ENCODE measurements at regions not wholly inside any gene's neighbourhood (a gene's known extent, or its start where the extent isn't known, plus 50 kb on each side); places are given as distances from the start of the nearest gene placed in this dataset.

DNA sequence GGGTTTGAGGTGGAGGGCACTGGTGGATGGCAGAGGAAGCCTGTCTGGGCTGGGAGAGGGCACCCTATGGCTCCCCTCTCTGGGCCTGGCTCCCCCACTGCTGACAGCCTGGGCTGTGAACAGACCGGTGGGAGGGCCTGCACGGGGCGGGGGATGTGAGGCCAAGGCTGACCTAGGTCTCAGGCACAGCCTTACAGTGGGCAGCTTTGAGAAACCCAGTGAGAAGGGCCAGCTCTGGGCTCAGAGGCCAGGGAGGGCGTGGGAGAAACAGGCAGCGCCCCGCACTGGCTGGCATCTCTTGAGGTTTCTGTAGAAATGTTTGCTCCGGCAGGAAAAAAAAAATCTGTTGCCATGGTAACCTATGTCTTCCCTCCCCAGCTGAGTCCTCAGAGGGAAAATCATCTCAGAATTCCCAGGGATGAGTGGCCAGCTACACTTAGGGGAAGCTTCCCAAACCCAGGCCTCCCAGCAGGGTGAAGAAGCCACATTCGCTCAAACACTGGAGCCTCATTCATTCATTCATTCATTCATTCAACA lies 71.7 kb upstream of the TAF1B start:
- Histone ChIP-seq H3K9me3 (ENCODE audit: control insufficient read depth in 1 of 2, low read length in 2 of 2) (no peaks in the 10 kb centered on the region), H3K9ac (ENCODE audit: low read depth in 1 of 2, low read length in 2 of 2) (no peak overlapping the region), H3K27me3 (ENCODE audit: control insufficient read depth in 1 of 2, insufficient read depth in 2 of 2, low read length in 2 of 2) (no peaks in the 10 kb centered on the region), H3K4me3 (ENCODE audit: low read depth in 1 of 2, low read length in 2 of 2) (no peak overlapping the region), H3K36me3 (ENCODE audit: control insufficient read depth in 1 of 2, insufficient read depth in 2 of 2, low read length in 2 of 2) (no peaks in the 10 kb centered on the region), H3K27ac (ENCODE audit: low read depth, low read length) (no peak overlapping the region), H3K4me1 (ENCODE audit: control insufficient read depth in 1 of 2, insufficient read depth in 2 of 2, low read length in 2 of 2) (peaks cover 25 to 32% of the 10 kb centered on the region in 2 donors)

DNA sequence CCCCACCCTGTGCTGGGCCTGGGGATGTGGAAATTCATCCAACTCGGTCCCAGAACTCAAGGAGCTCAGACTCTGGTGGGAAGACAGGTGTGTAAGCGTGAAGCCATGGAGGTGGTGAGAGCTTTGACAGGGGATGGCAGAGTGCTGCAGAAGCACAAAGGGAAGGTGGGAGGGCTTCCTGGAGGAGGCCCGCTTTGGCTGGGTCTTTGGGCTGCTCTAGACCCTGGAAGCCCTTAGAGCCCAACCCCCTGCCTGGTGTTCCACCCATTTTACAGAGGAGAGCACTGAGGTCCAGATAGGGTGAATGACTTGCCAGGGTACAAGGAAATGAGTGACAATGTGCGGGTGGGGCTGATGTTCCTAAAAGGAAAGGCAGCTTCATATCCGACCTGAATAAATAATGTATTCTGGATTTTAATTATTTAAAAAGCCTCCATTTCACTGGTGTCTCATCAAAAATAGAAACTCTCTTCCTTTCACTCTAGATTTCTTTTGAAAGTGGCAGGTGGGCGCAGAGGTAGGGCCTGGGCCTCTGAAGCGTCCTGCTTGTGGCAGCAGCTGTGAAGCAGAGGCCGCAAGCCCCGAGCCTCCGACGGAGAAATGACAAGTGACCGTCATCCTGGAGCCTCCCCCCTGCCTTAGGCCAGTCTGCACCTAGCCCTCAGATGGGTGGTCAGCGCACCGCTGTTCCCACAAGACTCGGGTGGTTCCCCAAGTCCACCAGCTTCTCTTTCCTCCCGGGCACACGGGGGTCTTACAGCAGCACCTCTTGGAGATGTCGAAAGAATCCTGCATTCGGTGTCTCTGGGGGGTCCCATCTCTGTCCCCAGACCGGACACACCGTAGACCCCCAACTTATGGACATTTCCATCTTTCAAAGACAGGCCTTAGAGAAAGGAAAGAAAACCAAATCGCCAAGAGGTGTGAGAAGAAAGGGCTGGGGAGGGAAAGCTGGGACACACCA lies 71.0 kb upstream of the TAF1B start:
- Histone ChIP-seq H3K4me3 (ENCODE audit: low read depth in 1 of 2, low read length in 2 of 2) (no peak overlapping the region), H3K27ac (ENCODE audit: low read depth, low read length) (no peak overlapping the region), H3K4me1 (ENCODE audit: control insufficient read depth in 1 of 2, insufficient read depth in 2 of 2, low read length in 2 of 2) (peaks cover 25 to 32% of the 10 kb centered on the region in 2 donors), H3K9me3 (ENCODE audit: control insufficient read depth in 1 of 2, low read length in 2 of 2) (no peaks in the 10 kb centered on the region), H3K9ac (ENCODE audit: low read depth in 1 of 2, low read length in 2 of 2) (no peak overlapping the region), H3K36me3 (ENCODE audit: control insufficient read depth in 1 of 2, insufficient read depth in 2 of 2, low read length in 2 of 2) (no peaks in the 10 kb centered on the region), H3K27me3 (ENCODE audit: control insufficient read depth in 1 of 2, insufficient read depth in 2 of 2, low read length in 2 of 2) (no peaks in the 10 kb centered on the region)

DNA sequence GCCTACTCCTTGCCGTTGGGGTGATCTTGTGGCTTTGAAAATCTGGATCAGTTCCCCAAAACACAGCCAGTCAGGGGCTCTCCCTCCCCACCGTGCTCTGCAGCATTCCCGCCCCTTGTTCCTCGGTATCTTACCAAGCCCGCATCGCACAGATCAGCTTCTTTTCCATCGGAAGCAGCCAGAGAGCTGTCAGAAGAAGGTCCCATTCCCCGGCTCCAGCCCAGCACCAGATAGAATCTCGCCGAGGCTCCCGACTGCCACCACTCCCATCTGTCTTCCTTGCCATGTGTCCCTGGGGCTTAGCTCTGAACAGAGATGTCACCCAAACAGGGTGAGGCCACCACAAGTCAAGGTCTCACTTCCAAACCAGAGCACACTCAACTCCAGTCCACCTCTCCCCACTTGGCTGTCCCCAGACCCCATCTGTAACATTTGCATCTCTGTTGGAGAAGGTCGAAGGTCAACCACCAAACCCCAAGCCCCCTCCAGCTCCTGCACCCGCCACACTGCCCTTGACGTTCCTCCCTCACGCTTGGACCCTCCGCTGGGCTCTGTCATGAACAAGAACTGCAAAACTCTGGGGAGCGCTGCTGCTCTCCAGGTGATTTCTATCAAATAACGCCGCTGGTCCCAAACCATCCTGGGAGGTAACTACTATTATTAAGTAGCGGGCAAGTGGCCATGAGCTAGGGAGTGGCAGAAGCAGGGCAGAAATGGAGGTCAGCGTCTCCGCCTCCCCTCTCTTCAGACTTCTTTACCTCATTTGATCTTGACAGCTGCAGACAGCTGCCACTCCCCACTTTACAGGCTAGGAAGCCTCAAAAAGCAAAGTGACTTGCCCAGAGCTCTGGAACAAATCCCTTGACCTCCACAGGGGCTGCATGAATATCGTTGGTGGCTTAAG lies 70.0 kb upstream of the TAF1B start:
- H3K9ac ChIP-seq (ENCODE audit: low read depth in 1 of 2, low read length in 2 of 2), result no peak overlapping the region
- no peak overlapping the region for H3K4me3 ChIP-seq (ENCODE audit: low read depth in 1 of 2, low read length in 2 of 2)
- no peaks in the 10 kb centered on the region for H3K27me3 ChIP-seq (ENCODE audit: control insufficient read depth in 1 of 2, insufficient read depth in 2 of 2, low read length in 2 of 2)
- H3K9me3 ChIP-seq (ENCODE audit: control insufficient read depth in 1 of 2, low read length in 2 of 2), result no peaks in the 10 kb centered on the region
- no peak overlapping the region for H3K27ac ChIP-seq (ENCODE audit: low read depth, low read length)
- no peaks in the 10 kb centered on the region for H3K36me3 ChIP-seq (ENCODE audit: control insufficient read depth in 1 of 2, insufficient read depth in 2 of 2, low read length in 2 of 2)
- H3K4me1 ChIP-seq (ENCODE audit: control insufficient read depth in 1 of 2, insufficient read depth in 2 of 2, low read length in 2 of 2), result peaks cover 21 to 32% of the 10 kb centered on the region in 2 donors

DNA sequence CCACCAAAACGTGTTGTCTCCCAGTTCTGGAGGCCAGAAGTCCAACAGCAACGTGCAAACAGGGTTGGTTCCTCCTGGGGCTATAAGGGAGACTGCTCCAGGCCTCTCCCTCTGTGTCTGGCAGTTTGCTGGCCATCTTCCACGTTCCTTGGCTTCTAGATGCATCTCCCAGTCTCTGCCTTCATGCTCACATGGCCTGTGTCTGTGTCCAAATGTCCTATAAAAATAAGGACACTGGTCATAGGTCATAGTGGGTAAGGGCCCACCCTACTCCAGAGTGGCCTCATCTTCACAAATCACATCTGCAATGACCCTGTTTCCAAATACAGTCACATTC lies 69.4 kb upstream of the TAF1B start:
- Histone ChIP-seq H3K27ac (ENCODE audit: low read depth, low read length) (no peak overlapping the region), H3K4me1 (ENCODE audit: control insufficient read depth in 1 of 2, insufficient read depth in 2 of 2, low read length in 2 of 2) (peaks cover 15 to 32% of the 10 kb centered on the region in 2 donors)

DNA sequence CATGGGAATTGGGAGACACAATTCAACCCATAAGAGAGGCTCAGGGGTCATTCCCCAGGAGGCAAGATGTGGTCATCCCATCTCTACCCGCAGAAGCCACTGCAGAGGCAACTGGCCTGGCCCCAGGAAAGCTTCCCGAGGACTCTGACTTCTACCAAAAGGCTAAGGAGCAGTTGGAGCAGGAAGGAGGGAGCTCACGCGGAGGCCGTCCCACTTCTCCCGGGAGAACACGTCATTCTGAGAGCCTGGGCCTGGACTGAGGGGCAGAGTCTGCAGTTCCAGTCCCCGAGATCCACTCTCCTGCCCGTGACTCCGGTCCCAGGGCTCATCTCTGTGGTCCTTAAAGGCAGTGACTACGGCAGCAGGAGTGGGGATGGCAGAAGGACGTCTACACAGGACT lies 69.0 kb upstream of the TAF1B start:
- Histone ChIP-seq H3K4me1 (ENCODE audit: control insufficient read depth in 1 of 2, insufficient read depth in 2 of 2, low read length in 2 of 2) (peaks cover 15 to 31% of the 10 kb centered on the region in 2 donors), H3K27ac (ENCODE audit: low read depth, low read length) (no peak overlapping the region), H3K9ac (ENCODE audit: low read depth in 1 of 2, low read length in 2 of 2) (no peak overlapping the region)

More for the DNA sequence above, 69.4 kb upstream of the TAF1B start:
- Histone ChIP-seq H3K27me3 (ENCODE audit: control insufficient read depth in 1 of 2, insufficient read depth in 2 of 2, low read length in 2 of 2) (no peaks in the 10 kb centered on the region), H3K9me3 (ENCODE audit: control insufficient read depth in 1 of 2, low read length in 2 of 2) (no peaks in the 10 kb centered on the region), H3K9ac (ENCODE audit: low read depth in 1 of 2, low read length in 2 of 2) (no peak overlapping the region), H3K4me3 (ENCODE audit: low read depth in 1 of 2, low read length in 2 of 2) (no peak overlapping the region), H3K36me3 (ENCODE audit: control insufficient read depth in 1 of 2, insufficient read depth in 2 of 2, low read length in 2 of 2) (no peaks in the 10 kb centered on the region)

DNA sequence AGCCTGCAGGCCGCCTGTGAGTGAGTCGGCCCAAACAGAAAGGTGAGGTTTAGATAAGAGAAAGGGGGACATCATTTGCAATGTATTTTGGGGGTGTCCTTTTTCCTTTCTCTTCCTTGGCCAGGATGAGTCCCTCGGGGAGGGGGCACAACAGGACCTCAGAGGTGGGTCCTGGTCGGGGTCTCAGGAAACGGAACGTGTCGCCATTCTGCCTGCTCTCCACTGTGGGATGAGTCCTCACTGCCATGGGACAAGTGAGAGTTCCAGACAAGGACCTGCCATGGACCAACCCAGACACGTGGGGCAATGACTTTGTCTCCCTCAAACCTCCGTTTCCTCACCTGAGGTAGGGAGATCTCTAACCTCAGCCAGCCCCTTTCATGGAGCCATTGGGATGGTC lies 67.9 kb upstream of the TAF1B start:
- Histone ChIP-seq H3K27ac (ENCODE audit: low read depth, low read length) (no peak overlapping the region), H3K27me3 (ENCODE audit: control insufficient read depth in 1 of 2, insufficient read depth in 2 of 2, low read length in 2 of 2) (no peaks in the 10 kb centered on the region), H3K9ac (ENCODE audit: low read depth in 1 of 2, low read length in 2 of 2) (no peak overlapping the region), H3K4me1 (ENCODE audit: control insufficient read depth in 1 of 2, insufficient read depth in 2 of 2, low read length in 2 of 2) (peaks cover 15 to 33% of the 10 kb centered on the region in 2 donors), H3K9me3 (ENCODE audit: control insufficient read depth in 1 of 2, low read length in 2 of 2) (no peaks in the 10 kb centered on the region), H3K36me3 (ENCODE audit: control insufficient read depth in 1 of 2, insufficient read depth in 2 of 2, low read length in 2 of 2) (no peaks in the 10 kb centered on the region), H3K4me3 (ENCODE audit: low read depth in 1 of 2, low read length in 2 of 2) (no peak overlapping the region)

More for the DNA sequence above, 69.0 kb upstream of the TAF1B start:
- Histone ChIP-seq H3K27me3 (ENCODE audit: control insufficient read depth in 1 of 2, insufficient read depth in 2 of 2, low read length in 2 of 2) (no peaks in the 10 kb centered on the region), H3K4me3 (ENCODE audit: low read depth in 1 of 2, low read length in 2 of 2) (no peak overlapping the region), H3K9me3 (ENCODE audit: control insufficient read depth in 1 of 2, low read length in 2 of 2) (no peaks in the 10 kb centered on the region), H3K36me3 (ENCODE audit: control insufficient read depth in 1 of 2, insufficient read depth in 2 of 2, low read length in 2 of 2) (no peaks in the 10 kb centered on the region)

DNA sequence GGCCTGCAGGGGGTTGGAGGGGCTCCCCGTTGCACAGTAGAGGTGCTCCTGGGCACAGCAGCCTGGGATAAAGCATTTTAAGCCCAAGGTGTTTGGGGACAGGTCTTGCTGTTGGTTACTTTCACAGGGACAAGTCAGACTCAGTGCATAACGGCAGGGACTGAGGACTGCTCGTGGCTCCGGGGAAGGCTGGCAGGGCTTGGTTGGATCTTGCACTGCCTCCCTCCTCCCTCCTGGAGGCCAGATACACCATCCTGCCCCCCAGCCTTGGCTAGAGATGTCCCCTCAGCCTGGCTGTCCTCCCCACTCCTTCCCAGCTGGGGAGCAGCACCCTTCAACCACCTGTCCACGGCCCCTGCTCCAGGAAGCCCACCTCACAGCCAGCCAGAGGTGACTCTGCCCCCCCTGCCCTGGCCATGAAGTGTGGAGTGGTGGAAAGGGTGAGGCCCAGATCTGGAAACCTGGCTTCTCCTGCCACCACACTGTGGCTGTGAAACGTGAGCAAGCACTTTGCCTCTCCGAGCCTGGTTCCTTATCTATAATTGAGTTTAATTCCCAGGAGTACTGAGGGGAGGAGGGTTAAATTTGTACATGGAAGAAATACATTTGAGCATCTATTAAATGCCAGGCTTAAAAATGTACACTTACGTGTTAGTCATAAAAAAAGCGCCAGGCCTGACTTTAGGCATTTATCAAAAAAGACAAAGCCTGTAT lies 67.1 kb upstream of the TAF1B start:
- peaks cover 9 to 26% of the 10 kb centered on the region in 2 donors for H3K4me1 ChIP-seq (ENCODE audit: control insufficient read depth in 1 of 2, insufficient read depth in 2 of 2, low read length in 2 of 2)
- no peaks in the 10 kb centered on the region for H3K27me3 ChIP-seq (ENCODE audit: control insufficient read depth in 1 of 2, insufficient read depth in 2 of 2, low read length in 2 of 2)
- H3K9ac ChIP-seq (ENCODE audit: low read depth in 1 of 2, low read length in 2 of 2), result no peak overlapping the region
- no peaks in the 10 kb centered on the region for H3K9me3 ChIP-seq (ENCODE audit: control insufficient read depth in 1 of 2, low read length in 2 of 2)
- H3K36me3 ChIP-seq (ENCODE audit: control insufficient read depth in 1 of 2, insufficient read depth in 2 of 2, low read length in 2 of 2), result no peaks in the 10 kb centered on the region
- H3K4me3 ChIP-seq (ENCODE audit: low read depth in 1 of 2, low read length in 2 of 2), result no peak overlapping the region
- H3K27ac ChIP-seq (ENCODE audit: low read depth, low read length), result no peak overlapping the region

DNA sequence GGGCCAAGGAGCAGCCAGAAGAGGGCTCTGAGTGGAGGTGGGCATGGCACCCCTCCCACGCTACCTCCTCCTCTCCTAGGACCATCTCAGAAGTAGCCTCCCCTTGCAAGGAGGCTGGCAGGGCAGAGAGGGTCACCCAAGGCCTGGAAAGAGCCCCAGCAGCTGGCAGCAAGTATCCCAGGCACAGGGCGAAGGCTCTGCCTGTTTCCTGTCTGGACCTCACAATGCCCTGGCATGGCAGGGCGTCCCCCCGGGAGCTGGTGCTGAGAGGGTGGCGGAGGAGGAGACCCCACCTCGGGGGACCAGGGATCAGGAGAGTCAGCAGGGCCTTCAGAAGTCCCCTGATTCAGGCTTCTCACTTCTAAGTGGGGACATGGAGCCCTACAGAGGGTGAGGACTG lies 66.2 kb upstream of the TAF1B start:
- Histone ChIP-seq H3K9ac (ENCODE audit: low read depth in 1 of 2, low read length in 2 of 2) (no peak overlapping the region), H3K36me3 (ENCODE audit: control insufficient read depth in 1 of 2, insufficient read depth in 2 of 2, low read length in 2 of 2) (no peaks in the 10 kb centered on the region), H3K4me3 (ENCODE audit: low read depth in 1 of 2, low read length in 2 of 2) (no peak overlapping the region), H3K27me3 (ENCODE audit: control insufficient read depth in 1 of 2, insufficient read depth in 2 of 2, low read length in 2 of 2) (no peaks in the 10 kb centered on the region), H3K4me1 (ENCODE audit: control insufficient read depth in 1 of 2, insufficient read depth in 2 of 2, low read length in 2 of 2) (peaks cover 12 to 30% of the 10 kb centered on the region in 2 donors), H3K9me3 (ENCODE audit: control insufficient read depth in 1 of 2, low read length in 2 of 2) (no peaks in the 10 kb centered on the region), H3K27ac (ENCODE audit: low read depth, low read length) (no peak overlapping the region)

DNA sequence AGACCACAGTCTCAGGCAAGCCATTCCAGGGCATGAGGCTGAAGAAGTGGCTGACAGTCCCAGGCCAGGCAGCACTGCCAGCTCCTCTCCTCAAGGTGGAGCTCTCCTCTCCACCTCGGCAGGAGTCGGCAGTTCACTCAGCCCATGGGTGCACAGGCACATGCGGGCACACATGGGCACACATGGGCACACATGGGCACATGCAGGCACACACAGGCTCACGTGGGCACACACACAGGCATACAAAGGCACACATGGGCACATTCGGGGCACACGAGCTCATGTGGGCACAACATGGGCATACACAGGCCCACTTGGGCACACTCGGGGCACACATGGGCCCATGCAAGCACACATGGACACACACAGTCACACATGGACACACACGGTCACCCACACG lies 65.3 kb upstream of the TAF1B start:
- Histone ChIP-seq H3K27me3 (ENCODE audit: control insufficient read depth in 1 of 2, insufficient read depth in 2 of 2, low read length in 2 of 2) (no peaks in the 10 kb centered on the region), H3K36me3 (ENCODE audit: control insufficient read depth in 1 of 2, insufficient read depth in 2 of 2, low read length in 2 of 2) (no peaks in the 10 kb centered on the region), H3K9me3 (ENCODE audit: control insufficient read depth in 1 of 2, low read length in 2 of 2) (no peaks in the 10 kb centered on the region), H3K27ac (ENCODE audit: low read depth, low read length) (no peak overlapping the region), H3K4me1 (ENCODE audit: control insufficient read depth in 1 of 2, insufficient read depth in 2 of 2, low read length in 2 of 2) (peaks cover 9 to 35% of the 10 kb centered on the region in 2 donors), H3K9ac (ENCODE audit: low read depth in 1 of 2, low read length in 2 of 2) (no peak overlapping the region), H3K4me3 (ENCODE audit: low read depth in 1 of 2, low read length in 2 of 2) (no peak overlapping the region)

Data from duodenal mucosa (tissue), 2 donors.